Liver (tissue), 8 donors: ENCODE measurements at regions not wholly inside any gene's neighbourhood (a gene's known extent, or its start where the extent isn't known, plus 50 kb on each side); places are given as distances from the start of the nearest gene placed in this dataset.

ENCODE experiments used
- DNase-seq: peaks from one replicate; pipeline ENCODE4 v3.0.0-alpha.2; 2017; ENCODE audit warnings: low spot score
- H3K27ac ChIP-seq, 2 donors: one replicate each; pipeline ENCODE4 v1.7.0; 2013; ENCODE audit warnings: inconsistent platforms in 2 of 2, low read length in 2 of 2, control low read depth in 1 of 2, low read depth in 1 of 2, mild to moderate bottlenecking in 1 of 2
- H3K27me3 ChIP-seq, 4 donors: one replicate each; pipeline versions ENCODE4 v1.6.1 to v1.7.0; 2013; ENCODE audit warnings: low read length in 3 of 4, inconsistent platforms in 1 of 4, mild to moderate bottlenecking in 1 of 4, moderate library complexity in 1 of 4; ENCODE audit not compliant: control insufficient read depth in 4 of 4, insufficient read depth in 4 of 4
- H3K36me3 ChIP-seq, 4 donors: one replicate each; pipeline versions ENCODE4 v1.6.1 to v1.7.0; 2013; ENCODE audit warnings: low read length in 3 of 4, mild to moderate bottlenecking in 3 of 4, low read depth in 1 of 4, moderate library complexity in 1 of 4; ENCODE audit not compliant: control insufficient read depth in 4 of 4, insufficient read depth in 3 of 4
- H3K4me1 ChIP-seq, 4 donors: one replicate each; pipeline versions ENCODE4 v1.6.1 to v1.7.0; 2013; ENCODE audit warnings: low read length in 3 of 4, mild to moderate bottlenecking in 3 of 4, moderate library complexity in 1 of 4; ENCODE audit not compliant: control insufficient read depth in 4 of 4, insufficient read depth in 4 of 4
- H3K4me3 ChIP-seq, 3 donors: one replicate each; pipeline versions ENCODE4 v1.6.1 to v1.7.0; 2013; ENCODE audit warnings: low read length in 3 of 3, control low read depth in 1 of 3, low read depth in 1 of 3, mild to moderate bottlenecking in 1 of 3
- H3K9ac ChIP-seq, 2 donors: one replicate each; pipeline ENCODE4 v1.7.0; 2013; ENCODE audit warnings: low read length in 2 of 2, mild to moderate bottlenecking in 2 of 2, moderate library complexity in 2 of 2, control low read depth in 1 of 2, low read depth in 1 of 2
- H3K9me3 ChIP-seq, 4 donors: one replicate each; pipeline versions ENCODE4 v1.6.1 to v1.7.0; 2013; ENCODE audit warnings: low read length in 3 of 4; ENCODE audit not compliant: control insufficient read depth in 4 of 4
- CTCF ChIP-seq: fragments of 150-350 bp; IDR thresholded peaks from 2 replicates; pipeline ENCODE4 v1.5.1; 2017; ENCODE audit warnings: improper control_type of control experiment, low read depth, low read length; ENCODE audit not compliant: missing input control
- EGR1 ChIP-seq, 2 donors: IDR thresholded peaks; 2 replicates each; pipeline ENCODE4 v1.6.1; 2016 to 2018; ENCODE audit warnings: antibody characterized with exemption in 2 of 2, low read depth in 2 of 2
- FOXA2 ChIP-seq: IDR thresholded peaks from 2 replicates; pipeline ENCODE4 v1.6.1; 2016; ENCODE audit warnings: antibody characterized with exemption
- GABPA ChIP-seq, 2 donors: IDR thresholded peaks in 1 of 2; conservative IDR thresholded peaks in 1 of 2; 2 replicates each; pipeline ENCODE4 v1.6.1; 2016; ENCODE audit warnings: antibody characterized with exemption in 2 of 2, mild to moderate bottlenecking in 1 of 2, moderate library complexity in 1 of 2
- MAX ChIP-seq: IDR thresholded peaks from 2 replicates; pipeline ENCODE4 v1.6.1; 2016; ENCODE audit warnings: antibody characterized with exemption
- NR2F2 ChIP-seq: IDR thresholded peaks from 2 replicates; pipeline ENCODE4 v1.6.1; 2016; ENCODE audit warnings: antibody characterized with exemption
- RAD21 ChIP-seq, 2 donors: IDR thresholded peaks; 2 replicates each; pipeline ENCODE4 v1.6.1; 2016; ENCODE audit warnings: antibody characterized with exemption in 2 of 2, mild to moderate bottlenecking in 2 of 2
- REST ChIP-seq: IDR thresholded peaks from 2 replicates; pipeline ENCODE4 v1.6.1; 2016; ENCODE audit warnings: antibody characterized with exemption, mild to moderate bottlenecking
- RXRA ChIP-seq, 2 donors: IDR thresholded peaks; 2 replicates each; pipeline ENCODE4 v1.6.1; 2017 to 2018; ENCODE audit warnings: antibody characterized with exemption in 2 of 2, mild to moderate bottlenecking in 1 of 2
- SP1 ChIP-seq: IDR thresholded peaks from 2 replicates; pipeline ENCODE4 v1.6.1; 2018; ENCODE audit warnings: antibody characterized with exemption, mild to moderate bottlenecking
- TAF1 ChIP-seq: conservative IDR thresholded peaks from 2 replicates; pipeline ENCODE4 v1.6.1; 2016; ENCODE audit warnings: antibody characterized with exemption, mild to moderate bottlenecking
- YY1 ChIP-seq: IDR thresholded peaks from 2 replicates; pipeline ENCODE4 v1.6.1; 2016; ENCODE audit warnings: antibody characterized with exemption, mild to moderate bottlenecking
- ZBTB33 ChIP-seq: IDR thresholded peaks from 2 replicates; pipeline ENCODE4 v1.6.1; 2016; ENCODE audit warnings: antibody characterized with exemption
- WGBS: extraction: QIAGEN DNeasy Blood & Tissue Kit; methylation state at CpG from one replicate; pipeline ENCODE4 v1.1.7; 2013; 5-methylcytosine and 5-hydroxymethylcytosine counted together
- donor health status: healthy.
- donor health status: healthy.
- donor health status: healthy.
- donor health status: healthy.
- donor health status: healthy.

- H3K9ac ChIP-seq: no peak overlapping the region
- H3K9me3 ChIP-seq: peaks cover 0 to 2% (median 0%) of the 10 kb centered on the region in 4 donors
- 87% methylated on average over 1 of the region's 1 CpG for WGBS
- no peaks in the 10 kb centered on the region for H3K27me3 ChIP-seq
- H3K4me3 ChIP-seq: no peak overlapping the region
- H3K36me3 ChIP-seq: no peaks in the 10 kb centered on the region
- H3K27ac ChIP-seq: no peak overlapping the region
- TF ChIP-seq CTCF (no peak), SP1 (no peak), FOXA2 (no peak), REST (no peak), TAF1 (no peak), EGR1 (IDR thresholded peaks at IDR 0.05; ENCODE audit: low read depth in 2 of 2) (no peak), MAX (no peak), ZBTB33 (no peak)
- no peak for DNase-seq
- H3K4me1 ChIP-seq: no peaks in the 10 kb centered on the region
Observed at GRCh38 chr1:219340796-219341195, 167.1 kb downstream of the LYPLAL1 start.

- Histone ChIP-seq H3K4me3 (no peak overlapping the region), H3K27ac (no peak overlapping the region), H3K36me3 (no peaks in the 10 kb centered on the region), H3K27me3 (no peaks in the 10 kb centered on the region), H3K4me1 (no peaks in the 10 kb centered on the region), H3K9ac (no peak overlapping the region), H3K9me3 (no peaks in the 10 kb centered on the region)
- TF ChIP-seq RXRA (IDR thresholded peaks at IDR 0.05) (no peak), NR2F2 (no peak), YY1 (no peak), GABPA (IDR thresholded peaks at IDR 0.05 in 1 of 2, conservative IDR thresholded peaks at IDR 0.05 in 1 of 2) (no peak), REST (no peak), RAD21 (IDR thresholded peaks at IDR 0.05) (no peak)
- 81% methylated on average over 1 of the region's 1 CpG for WGBS
- no peak for DNase-seq
Observed at GRCh38 chr1:219339466-219339865, 165.8 kb downstream of the LYPLAL1 start.
